Muscle of arm (tissue), 1 donor: ENCODE measurements at regions not wholly inside any gene's neighbourhood (a gene's known extent, or its start where the extent isn't known, plus 50 kb on each side); places are given as distances from the start of the nearest gene placed in this dataset.

Experiments used
- DNase-seq: peaks from one replicate; pipeline ENCODE4 v3.0.0-alpha.2; 2013

DNA sequence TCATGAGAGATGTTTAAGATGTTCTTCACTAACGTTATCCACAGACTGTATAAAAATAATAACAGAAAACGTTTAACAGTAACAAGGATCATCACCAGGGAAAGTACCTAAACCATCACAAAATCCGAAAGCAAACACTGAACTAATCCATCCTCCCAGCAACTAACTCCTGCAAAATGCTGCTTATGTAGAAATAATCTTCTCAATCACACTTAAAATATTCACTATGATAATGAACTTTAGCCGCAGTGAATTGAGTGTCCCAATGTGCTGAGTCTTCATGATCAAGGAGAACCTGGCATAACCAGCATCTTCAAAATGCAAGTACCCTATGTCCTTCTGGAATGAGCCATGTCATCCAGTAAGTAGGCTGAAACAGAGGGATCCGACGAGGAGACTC lies 166.1 kb downstream of the LTN1 start:
- no peak for DNase-seq

GRCh38 chr21:28826021-28826420 lies 166.7 kb downstream of the LTN1 start:
- DNase-seq, result no peak

- no peak for DNase-seq
Observed at GRCh38 chr21:28823429-28823828, 169.2 kb downstream of the LTN1 start.

DNA sequence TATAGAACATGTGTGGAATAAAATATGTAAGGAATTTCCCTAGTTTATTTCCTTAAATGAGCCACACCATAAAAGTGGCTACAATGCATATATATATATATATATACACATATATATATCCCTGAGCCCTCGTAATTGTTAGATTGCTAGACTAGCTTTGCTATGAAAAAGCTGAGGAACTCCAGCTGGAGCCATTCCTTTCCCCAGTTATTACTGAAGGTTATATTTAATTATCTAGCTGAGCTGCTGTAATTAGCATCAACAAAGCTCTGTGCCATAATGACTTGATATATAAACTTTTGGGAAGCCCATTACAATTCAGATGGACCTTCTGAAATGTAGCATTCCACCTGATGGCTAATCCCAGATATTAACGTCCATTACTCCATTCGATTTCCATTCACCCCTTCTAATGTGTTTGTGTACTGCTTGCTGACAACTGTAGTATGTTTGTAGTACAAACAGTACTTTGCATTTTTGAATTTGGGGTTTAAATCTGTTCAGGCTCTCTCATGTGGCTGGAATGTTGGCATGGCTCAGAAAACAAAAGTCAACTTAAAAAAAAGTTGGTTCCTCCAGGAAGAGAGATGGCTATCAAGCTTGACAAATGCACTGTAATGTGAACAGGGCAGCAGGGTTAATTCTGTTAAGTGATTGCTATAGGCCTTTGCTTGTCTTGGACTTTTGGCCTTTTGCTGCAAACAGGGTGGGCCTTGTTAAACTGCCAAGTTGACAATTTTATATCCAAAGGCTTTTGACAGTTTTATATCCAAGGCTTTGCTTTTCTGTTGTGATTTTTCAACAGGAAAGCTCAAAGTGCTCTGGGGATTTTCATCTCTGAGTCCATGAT lies 170.0 kb downstream of the LTN1 start:
- peak; percentile 30 for DNase-seq

DNA sequence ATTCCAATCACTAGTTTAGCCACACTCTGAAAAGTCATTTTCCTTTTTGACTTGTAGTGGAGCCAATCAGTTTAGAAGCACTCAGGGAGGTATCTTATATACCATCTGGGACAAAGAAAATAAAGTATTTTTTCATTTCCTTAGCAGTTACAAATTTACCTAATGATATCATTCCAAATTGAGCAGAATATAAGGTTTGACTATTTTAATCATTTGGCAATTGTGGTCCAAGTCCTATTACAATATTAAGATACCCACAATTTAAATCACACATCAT lies 170.6 kb downstream of the LTN1 start:
- DNase-seq, result no peak

DNA sequence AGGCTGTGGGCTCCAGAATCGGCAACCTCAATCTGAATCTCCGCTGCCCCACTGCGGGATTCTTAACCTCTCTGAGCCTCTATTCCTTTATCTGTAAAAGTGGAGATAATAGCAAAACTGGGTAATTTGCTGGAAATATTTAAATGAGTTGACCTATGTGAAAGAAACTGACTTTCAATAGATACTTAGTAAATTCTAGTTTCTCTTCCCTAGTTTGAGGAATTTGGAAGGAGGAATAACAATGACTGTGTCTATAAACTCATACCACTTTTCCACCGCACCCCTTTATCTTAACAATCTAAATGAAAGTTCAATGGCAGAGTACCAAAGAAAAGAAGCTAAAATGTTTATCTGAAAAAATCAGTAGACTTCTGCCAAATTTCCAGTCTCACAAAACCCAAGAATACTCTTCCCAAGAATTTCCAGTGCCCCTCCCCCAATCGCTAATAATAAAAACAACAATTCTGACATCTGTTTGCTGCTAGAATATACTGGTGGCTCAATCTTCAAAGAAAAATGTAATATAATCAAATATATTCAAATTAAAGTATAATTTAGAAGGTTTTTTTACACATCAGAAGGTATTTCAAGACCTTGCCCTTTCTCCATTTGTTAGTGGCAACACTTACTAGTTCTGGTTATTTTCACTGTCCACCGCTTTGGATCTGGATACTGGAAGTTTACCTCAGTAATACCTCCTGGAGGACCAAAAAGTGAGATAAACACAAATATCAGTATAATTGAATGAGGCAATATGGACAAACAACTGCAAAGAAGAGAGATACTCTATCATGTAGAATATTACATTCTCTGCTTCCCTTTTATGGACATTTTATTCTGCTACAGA lies 171.2 kb downstream of the LTN1 start:
- DNase-seq, result peak; percentile 12

DNA sequence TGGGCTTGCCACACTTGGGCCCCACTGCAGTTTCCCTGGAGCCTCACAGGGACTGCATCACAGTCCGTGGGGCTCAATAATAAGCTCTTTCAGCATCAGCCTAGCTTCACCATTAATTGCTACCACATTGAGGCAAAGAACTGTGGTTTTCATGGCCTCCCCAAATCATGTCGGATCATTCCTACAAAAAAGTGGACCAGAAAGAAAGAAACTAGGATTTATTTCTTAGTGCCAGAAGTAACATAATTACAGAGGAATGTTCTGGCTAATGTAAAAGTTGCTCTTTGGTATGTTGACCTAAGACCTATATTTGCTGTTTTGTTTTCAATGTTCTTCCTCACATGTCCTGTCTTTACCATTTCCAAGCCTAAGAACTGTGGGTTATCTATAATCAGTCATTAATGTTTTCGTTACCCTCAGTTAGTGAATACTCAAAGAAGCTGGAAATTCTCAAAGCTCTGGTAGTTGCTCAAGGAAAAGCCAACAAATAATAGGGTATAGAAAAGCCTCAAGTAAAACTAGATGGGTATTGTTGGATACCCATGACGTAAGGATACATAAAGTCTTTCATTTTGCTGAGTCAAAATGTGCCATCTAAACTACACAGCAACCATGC lies 173.9 kb downstream of the LTN1 start:
- DNase-seq, result no peak

GRCh38 chr21:28817871-28818270 lies 174.8 kb downstream of the LTN1 start:
- no peak for DNase-seq

GRCh38 chr21:28811860-28812259 lies 180.8 kb downstream of the LTN1 start:
- no peak for DNase-seq

DNA sequence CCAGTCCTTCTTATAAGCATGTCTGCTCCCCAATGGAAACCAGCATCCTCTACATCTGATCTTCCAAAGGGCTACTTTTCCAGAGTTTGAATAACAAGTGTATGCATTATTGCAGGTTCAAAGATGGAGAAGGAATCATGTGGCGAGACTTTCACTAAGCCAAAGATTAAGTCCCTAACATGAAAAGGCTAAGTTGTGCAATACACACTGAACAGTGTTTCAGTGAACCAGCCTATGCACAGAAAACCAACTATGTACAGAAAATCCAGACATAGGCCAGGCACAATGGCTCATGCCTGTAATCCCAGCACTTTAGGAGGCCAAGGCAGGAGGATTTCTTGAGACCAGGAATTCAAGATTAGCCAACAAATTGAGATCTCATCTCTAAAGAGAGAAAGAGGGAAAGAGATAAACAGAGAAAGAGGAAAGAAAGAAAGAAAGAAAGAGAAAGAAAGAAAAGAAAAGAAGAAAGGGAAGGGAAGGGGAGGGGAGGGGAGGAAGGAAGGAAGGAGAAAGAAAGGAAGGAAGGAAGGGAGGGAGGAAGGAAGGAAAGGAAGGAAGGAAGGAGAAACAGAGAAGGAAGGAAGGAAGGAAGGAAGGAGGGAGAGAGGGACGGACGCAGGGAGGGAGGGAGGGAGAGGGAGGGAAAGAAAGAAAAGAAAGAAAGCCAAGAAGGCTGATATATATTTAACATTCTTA lies 181.7 kb downstream of the LTN1 start:
- DNase-seq, result no peak

- DNase-seq, result no peak
Observed at GRCh38 chr21:28805885-28806284, 186.8 kb downstream of the LTN1 start.

GRCh38 chr21:28804089-28804670 lies 188.5 kb downstream of the LTN1 start:
- DNase-seq, result no peak

DNA sequence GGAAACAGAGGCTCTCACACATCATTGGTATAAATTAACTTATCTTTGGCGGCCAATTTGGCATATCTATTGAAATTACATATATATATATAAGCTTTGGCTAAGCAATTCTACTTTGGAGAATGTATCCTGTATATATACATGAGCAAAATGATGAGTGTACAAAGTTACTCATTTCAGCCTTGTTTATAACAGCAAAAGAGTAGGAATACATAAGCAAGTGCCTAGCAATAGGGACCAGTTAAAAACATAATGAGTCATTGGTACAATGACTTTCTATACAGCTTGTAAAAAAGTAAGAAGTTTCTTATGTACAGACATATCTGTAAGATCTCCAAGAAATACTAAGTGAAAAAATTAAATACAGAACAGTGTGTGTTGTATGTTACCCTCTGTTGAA lies 190.8 kb downstream of the LTN1 start:
- no peak for DNase-seq

DNA sequence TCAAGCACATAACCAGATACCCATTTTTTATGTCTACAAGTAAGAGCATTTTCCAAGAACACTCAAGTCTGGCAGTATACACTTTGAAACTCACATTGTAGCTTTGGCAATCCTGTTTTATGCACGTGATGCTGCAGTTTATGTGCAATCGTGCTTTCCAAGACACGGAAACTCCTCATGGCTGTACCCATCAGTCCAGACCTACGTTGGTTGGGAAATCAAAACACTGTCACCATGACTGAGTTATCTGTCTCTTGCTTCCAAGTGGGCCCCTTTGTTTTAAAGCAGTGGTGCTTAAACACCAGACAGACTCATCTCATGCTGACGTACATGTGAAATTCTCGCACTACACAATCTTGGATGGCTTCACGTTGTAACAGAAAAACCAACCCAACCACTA lies 192.8 kb downstream of the LTN1 start:
- DNase-seq, result no peak

GRCh38 chr21:28798798-28799197 lies 193.9 kb downstream of the LTN1 start:
- no peak for DNase-seq

DNA sequence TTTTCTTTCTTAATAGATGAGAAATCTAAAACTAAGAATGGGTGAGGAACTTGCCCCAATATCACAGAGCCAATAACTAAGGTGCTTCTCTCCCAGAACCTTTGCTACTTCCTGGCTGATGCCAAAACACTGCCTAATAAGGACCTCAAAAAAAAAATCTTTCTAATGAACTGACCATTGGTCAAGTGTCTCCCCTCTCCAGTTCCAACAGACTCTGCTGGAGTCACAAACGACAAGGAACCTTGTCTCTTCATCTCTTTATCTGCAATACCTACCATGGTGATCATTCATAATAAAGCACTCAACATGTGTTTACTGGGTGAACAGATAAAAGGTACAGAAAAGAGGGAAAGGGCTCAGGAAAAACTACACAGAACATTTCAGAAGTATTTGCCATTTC lies 197.4 kb downstream of the LTN1 start:
- DNase-seq, result no peak

GRCh38 chr21:28794371-28794851 lies 198.3 kb downstream of the LTN1 start:
- DNase-seq, result no peak

DNA sequence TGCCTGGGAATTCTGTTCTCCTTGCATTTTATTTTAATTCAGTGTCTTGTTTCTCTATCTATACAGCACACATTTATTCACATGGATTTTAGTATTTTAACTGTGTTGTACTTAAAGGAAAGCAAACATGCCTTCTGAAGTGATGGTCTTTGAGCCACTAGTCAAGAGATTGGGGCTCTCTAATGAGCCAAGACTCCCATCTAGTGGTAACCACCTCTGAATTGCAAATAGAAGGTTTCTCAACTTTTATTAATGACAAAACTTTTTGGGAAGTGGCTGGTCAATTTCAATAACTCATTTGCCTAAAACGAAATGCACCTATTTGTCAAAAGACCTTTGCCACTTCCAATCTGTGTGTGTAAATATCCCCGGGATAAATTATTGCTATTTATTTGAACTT lies 199.6 kb downstream of the LTN1 start:
- no peak for DNase-seq

DNA sequence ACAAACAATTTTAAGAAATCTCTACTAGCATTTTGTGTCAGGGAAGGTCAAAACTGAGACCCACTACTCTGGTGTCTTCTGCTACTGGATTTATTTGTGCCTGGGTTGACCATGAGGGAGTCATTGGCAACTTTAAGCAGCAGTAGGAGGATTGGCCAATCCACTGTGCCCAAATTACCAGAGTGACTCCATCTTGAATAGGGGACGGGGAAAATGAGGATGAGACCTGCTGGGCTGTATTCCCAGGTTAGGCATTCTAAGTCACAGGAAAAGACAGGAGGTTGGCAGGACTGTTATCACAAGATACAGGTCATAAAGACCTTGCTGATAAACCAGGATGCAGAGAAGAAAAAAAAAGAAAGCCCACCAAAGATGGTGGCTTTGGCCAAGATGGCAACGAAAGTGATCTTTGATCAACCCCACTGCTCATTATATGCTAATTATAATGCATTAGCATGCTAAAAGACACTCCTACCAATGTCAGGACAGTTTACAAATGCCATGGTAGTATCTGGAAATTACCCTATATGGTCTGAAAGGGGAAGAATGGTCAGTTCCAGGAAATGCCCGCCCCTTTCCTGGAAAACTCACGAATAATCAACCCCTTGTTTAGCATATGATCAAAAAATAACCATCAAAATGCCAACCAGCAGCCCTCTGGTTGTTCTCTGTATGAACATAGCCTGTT lies 200.9 kb downstream of the LTN1 start:
- no peak for DNase-seq

DNA sequence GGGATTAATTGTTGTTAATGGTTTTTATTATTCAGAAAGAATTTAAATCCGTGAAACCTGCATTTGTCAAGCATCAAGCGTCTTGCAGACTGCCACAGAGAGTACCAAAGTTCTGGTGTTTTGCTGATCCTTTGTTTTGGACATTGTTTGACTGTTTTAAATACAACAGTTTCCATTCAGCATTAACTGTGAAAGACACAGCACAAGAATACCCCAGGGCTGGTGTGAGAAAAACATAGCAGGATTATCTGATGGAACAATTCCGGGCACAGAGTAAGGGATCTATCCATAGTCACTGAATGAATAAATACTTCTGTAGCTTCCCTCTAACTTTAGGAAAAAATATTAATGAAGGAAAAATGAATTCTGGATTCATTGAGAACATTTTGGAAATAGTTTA lies 202.3 kb downstream of the LTN1 start:
- DNase-seq, result no peak

GRCh38 chr21:28789523-28789922 lies 203.2 kb downstream of the LTN1 start:
- DNase-seq, result no peak
